ENCODE measurements at regions not wholly inside any gene's neighbourhood (a gene's known extent, or its start where the extent isn't known, plus 50 kb on each side); places are given as distances from the start of the nearest gene placed in this dataset.
"Not testable (repeated sequence)": the region's sequence is repeated elsewhere in the genome, so short reads cannot be mapped to it uniquely, and the experiment has no call there.

GRCh38 chr11:106277484-106277883, 200.0 kb downstream of the AASDHPPT start:
- DNase-seq (ENCODE audit: low read depth, low spot score) = no peak

GRCh38 chr11:106278391-106278790, 200.9 kb downstream of the AASDHPPT start:
- no peak for DNase-seq (ENCODE audit: low read depth, low spot score)

GRCh38 chr11:106280036-106280435, 202.6 kb downstream of the AASDHPPT start:
- DNase-seq (ENCODE audit: low read depth, low spot score) = no peak

DNA sequence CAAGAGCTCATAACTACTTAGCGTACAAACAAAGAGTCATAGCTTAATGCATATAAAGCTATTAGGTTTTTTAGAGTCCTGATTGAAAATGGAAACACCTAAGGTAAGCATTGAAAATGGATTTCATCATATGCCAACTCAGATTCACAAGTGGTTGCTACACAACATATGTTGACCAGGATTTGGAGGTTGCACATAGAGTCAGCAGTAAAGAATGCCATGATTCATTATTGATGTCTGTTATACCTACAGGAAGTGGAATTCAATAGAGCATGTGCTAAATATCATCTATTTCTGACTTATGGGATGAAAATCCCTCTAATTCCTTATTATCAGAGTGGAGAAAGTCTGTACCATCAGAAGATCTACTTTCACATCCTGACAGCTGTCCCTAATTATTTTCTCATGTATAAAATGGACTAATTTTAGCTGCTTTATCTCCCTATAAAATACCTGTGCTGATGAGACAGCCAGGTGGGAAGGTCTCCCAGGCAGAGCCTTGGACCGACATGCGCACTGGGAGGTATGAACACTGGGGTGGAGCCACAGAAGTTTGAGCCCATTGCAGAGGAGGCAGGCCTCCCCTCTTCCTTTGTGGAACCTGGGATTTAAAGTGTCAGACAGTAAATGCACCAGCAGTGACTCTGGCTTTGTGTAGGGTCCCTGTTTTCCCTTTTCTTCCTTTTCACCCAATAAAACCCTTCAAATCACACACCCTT, 204.2 kb downstream of the AASDHPPT start:
- no peak for DNase-seq (ENCODE audit: low read depth, low spot score)

DNA sequence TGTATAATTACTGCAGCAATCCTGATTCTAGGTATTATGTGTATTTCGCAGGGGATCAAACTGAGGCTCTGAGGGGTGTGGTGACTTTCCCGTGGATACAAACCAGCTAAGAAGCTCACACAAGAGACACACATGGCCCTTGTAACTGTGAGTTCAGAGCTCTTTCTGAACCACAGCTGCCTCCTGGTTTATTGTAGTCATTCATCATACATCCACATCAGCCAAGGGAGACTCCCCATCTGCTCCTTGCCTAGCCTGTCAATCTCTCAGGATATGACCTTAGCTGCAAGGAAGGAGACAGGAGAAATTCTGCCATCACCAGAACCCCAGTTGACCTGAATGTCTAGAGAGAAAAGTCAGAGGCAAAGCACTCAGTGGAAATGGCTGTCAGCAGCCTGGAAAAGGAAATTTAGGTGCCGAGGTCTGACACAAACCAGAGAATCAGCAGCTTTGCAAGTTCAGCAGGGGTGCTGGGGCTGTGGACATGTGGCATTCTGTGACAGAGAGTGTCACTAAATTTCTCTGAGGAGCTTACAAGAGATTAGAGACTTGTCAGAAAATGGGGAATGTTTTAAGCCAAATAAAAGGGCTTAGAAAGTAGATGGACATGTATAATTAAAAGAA, 209.5 kb downstream of the AASDHPPT start:
- DNase-seq (ENCODE audit: low read depth, low spot score) = no peak

DNA sequence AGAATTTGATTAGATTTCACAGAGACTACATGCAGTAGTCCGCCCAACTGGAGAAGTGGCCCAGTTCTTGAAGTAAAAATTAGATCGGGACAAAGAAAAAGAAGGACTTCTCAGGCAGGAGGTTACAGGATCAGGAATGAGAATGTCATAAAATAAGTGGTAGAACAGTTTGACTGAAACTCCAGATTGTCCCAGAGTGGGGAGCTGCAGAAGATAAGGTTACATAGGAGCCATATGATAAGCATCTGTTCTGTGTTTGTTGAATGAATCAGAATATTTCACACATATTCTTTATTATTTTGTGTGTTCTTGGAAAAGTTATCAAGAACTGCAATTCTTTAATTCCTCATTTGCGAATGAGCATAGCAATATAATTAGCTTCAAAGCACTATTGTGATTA, 210.6 kb downstream of the AASDHPPT start:
- no peak for DNase-seq (ENCODE audit: low read depth, low spot score)

GRCh38 chr11:106288822-106289387, 211.4 kb downstream of the AASDHPPT start:
- no peak for DNase-seq (ENCODE audit: low read depth, low spot score)

- DNase-seq (ENCODE audit: low read depth, low spot score) = no peak
These were observed 215.1 kb downstream of the AASDHPPT start for GRCh38 chr11:106292526-106292925.

- DNase-seq (ENCODE audit: low read depth, low spot score) = no peak
These were observed 218.5 kb downstream of the AASDHPPT start for GRCh38 chr11:106295974-106296373.

GRCh38 chr11:106302416-106302815, 225.0 kb downstream of the AASDHPPT start:
- no peak for DNase-seq (ENCODE audit: low read depth, low spot score)

GRCh38 chr11:106304274-106304673, 226.8 kb downstream of the AASDHPPT start:
- no peak for DNase-seq (ENCODE audit: low read depth, low spot score)

- peak; percentile 44 for DNase-seq (ENCODE audit: low read depth, low spot score)
These were observed 228.0 kb downstream of the AASDHPPT start for GRCh38 chr11:106305458-106305857.

DNA sequence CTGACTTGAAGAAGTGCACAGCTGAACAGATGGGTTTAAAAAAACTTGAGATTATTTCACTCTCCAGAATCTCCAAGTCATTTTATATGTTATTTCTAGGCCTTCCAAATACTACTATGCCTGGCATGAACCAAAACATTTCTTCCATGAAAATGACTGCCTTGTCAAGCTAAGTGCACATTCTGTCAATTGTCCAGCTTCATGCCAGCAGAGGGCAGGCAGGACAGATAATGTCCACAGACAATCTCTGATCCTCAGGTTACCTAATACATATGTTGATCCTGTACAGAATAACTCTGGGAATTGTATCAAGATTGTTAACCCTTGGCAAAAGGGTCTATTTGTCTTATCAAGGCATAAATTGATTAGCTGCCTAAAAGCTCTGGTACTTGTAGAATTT, 229.5 kb downstream of the AASDHPPT start:
- no peak for DNase-seq (ENCODE audit: low read depth, low spot score)

DNA sequence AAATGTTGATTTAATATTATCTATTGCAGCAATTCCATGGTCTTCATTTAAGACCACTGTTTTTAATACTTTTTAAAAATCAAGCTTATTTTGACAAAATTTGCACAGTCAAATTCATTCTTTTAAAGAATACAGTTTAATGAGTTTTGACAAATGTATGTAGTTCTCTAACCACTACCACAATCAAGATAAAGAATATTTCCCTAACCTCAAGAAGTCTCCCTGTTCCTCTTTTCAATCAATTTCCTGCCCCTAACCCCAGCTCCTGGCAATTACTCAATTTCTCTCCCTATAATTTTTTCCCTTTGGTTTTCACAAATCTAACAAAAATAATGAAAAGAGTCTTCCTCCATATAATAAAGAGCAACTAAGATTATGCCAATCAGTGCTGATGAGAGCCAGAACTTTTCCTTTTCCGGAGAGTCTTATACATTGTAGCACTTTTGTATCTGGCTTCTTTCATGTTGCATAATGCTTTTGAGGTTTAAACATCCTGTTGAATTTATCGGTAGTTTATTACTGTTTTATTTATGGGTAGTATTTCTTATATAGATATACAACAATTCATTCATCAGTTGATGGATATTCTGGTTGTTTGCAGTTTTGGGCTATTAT, 231.7 kb downstream of the AASDHPPT start:
- DNase-seq (ENCODE audit: low read depth, low spot score) = no peak

DNA sequence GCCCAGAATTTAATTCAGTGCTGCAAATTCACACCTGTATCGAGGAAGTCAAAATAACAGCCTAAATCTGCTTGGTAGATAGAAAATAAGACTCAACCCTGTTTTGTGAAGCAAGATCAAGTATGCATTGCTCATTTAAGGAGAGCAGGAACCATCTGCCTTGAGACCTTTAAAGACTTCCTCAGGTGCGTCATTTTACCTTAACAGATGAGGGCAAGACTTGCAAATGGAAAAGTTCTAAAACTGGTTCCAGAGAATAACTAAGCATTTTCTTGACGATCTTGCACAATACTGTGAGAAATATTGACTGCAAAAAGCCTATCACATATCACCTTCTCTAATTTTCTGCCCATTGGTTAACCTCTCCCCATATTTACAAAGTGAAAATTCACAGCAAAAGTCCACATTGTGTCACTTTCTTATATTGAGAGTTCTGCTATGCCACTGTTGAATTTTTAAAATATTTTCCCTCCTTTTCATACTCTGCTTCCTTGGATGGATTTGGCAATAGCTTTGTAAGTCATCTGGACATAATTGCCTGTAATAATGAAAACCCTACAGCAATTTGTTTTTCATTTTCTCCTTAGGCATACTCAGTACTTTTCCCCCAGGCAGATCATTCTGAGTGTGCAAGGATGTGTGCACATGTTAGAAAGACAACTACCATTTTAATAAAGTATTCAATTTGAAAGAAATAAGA, 234.2 kb downstream of the AASDHPPT start:
- DNase-seq (ENCODE audit: low read depth, low spot score) = no peak

GRCh38 chr11:106317208-106317773, 239.8 kb downstream of the AASDHPPT start:
- DNase-seq (ENCODE audit: low read depth, low spot score) = not testable (repeated sequence)

DNA sequence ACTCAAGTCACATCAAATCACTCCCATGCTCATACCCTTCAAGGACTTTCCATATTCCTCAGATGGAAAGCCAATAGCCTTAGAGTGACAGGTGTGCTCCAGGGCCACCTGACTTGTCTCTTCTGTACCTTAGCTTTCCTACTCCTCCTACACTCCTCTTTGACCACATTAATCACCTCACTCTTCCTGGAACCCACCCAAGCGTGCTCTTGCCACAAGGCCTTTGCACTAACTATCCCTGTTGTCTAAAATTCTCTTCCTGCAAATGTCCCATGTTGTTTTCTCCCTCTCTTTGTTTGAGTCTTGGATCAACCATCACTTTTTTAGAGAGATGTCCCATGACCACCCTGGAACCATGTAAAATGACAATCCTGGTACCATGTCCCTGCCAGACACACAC, 244.1 kb downstream of the AASDHPPT start:
- no peak for DNase-seq (ENCODE audit: low read depth, low spot score)

DNA sequence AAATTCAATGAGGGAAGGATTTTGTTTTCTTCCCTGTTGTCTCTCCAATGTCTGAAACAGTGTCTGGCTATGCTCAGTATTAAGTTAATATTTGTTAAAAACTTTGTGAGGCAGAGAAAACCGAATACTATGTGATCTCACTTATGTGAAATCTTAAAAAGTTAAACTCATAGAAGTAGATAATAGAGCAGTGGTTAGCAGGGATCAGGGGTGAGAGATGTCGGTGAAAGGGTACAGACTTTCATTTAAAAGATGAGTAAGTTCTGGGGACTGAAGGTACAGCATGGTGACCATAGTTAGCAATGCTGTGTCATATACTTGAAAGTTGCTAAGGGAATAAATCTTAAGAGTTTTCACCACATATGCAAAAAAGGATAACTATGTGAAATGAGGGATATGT, 244.6 kb downstream of the AASDHPPT start:
- DNase-seq (ENCODE audit: low read depth, low spot score) = no peak

DNA sequence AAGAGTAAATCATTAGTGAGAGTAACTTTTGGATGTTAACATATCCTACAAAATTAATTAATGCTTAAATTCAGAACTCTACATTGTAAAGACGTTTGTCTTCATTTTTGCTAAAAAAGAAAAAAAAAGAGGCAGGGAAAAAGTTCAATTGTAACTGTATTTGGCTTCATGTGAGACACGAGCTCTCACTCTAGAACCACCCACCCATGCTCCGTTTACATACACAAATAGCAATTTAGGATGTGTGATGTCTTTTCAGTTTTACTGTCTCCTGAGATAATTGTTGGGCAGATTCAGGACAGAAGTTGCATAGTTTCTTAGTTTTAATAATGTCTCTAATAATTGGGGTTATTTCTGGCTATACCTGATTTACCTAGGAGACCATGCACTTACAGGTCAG, 248.6 kb downstream of the AASDHPPT start:
- DNase-seq (ENCODE audit: low read depth, low spot score) = no peak

DNA sequence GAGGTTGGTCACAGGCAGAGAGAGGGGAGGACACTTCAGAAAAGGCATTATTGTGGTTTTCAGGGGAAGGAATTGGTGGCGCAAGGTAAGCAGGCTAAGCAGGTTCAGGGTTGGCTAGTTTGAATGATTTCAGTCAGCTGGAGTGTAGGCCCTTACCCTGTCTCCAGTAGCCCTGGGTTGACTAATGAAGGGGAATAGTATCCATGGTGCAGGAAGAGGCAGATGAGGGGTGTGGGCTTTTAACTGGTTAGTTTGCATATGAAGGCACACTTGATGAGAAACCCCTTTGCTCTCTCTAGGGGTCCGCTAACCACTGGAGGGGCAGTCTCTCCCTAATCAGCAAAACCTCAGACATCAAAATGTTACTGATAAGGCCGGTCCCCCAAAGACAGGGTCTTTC, 249.7 kb downstream of the AASDHPPT start:
- DNase-seq (ENCODE audit: low read depth, low spot score) = peak; percentile 61

DNA sequence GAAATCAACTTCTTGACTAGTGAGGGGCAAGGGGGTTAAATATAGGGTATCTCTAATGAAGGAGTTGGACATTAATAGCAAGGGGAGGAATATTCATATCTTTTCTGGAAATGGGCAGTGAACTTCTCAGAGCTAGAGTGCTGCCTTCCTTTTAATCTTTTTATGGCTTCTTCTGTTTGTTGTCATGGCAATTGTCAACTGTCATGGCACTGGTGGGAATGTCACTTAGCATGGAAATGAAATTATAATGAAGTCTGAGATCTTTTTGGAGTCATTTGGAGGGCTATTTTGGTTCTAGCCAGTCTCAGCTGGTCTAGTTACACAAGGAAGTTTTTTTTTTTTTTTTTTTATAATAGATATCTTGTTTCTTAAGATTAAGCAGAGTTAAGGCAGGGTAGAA, 250.2 kb downstream of the AASDHPPT start:
- no peak for DNase-seq (ENCODE audit: low read depth, low spot score)

Data from ELF-1 (cell line).